Subcutaneous abdominal adipose tissue (tissue), 5 donors: ENCODE measurements at regions not wholly inside any gene's neighbourhood (a gene's known extent, or its start where the extent isn't known, plus 50 kb on each side); places are given as distances from the start of the nearest gene placed in this dataset.
"Not testable (repeated sequence)": the region's sequence is repeated elsewhere in the genome, so short reads cannot be mapped to it uniquely, and the experiment has no call there.

Experiments
- H3K27ac ChIP-seq: one replicate; pipeline ENCODE4 v1.7.0; 2013; ENCODE audit warnings: low read depth, mild to moderate bottlenecking, inconsistent platforms, low read length, moderate library complexity
- H3K27me3 ChIP-seq, 5 donors: one replicate each; pipeline ENCODE4 v1.7.0; 2013; ENCODE audit warnings: low read length in 5 of 5, inconsistent platforms in 1 of 5; ENCODE audit not compliant: control insufficient read depth in 5 of 5, insufficient read depth in 4 of 5
- H3K36me3 ChIP-seq, 5 donors: one replicate each; pipeline ENCODE4 v1.7.0; 2013; ENCODE audit warnings: low read length in 5 of 5; ENCODE audit not compliant: control insufficient read depth in 5 of 5, insufficient read depth in 5 of 5
- H3K4me1 ChIP-seq, 5 donors: one replicate each; pipeline ENCODE4 v1.7.0; 2013; ENCODE audit warnings: low read length in 5 of 5, mild to moderate bottlenecking in 3 of 5, moderate library complexity in 1 of 5; ENCODE audit not compliant: control insufficient read depth in 5 of 5, insufficient read depth in 5 of 5
- H3K4me3 ChIP-seq, 5 donors: one replicate each; pipeline ENCODE4 v1.7.0; 2013; ENCODE audit warnings: low read length in 5 of 5, low read depth in 1 of 5
- H3K9ac ChIP-seq, 5 donors: one replicate each; pipeline ENCODE4 v1.7.0; 2013; ENCODE audit warnings: low read length in 5 of 5, mild to moderate bottlenecking in 4 of 5, moderate library complexity in 3 of 5
- H3K9me3 ChIP-seq, 5 donors: one replicate each; pipeline ENCODE4 v1.7.0; 2013; ENCODE audit warnings: low read length in 5 of 5; ENCODE audit not compliant: control insufficient read depth in 5 of 5
- donor health status: healthy.
- donor health status: healthy.
- donor health status: healthy.
- donor health status: healthy.
- donor health status: healthy.

- Histone ChIP-seq H3K4me3 (no peak overlapping the region), H3K4me1 (peaks cover 0 to 13% (median 3%) of the 10 kb centered on the region in 5 donors), H3K9me3 (peaks cover 0 to 8% (median 2%) of the 10 kb centered on the region in 5 donors)
Measured at GRCh38 chr15:56797720-56798275, 64.5 kb upstream of the ZNF280D start.

GRCh38 chr15:56795502-56795901 is 62.2 kb upstream of the ZNF280D start:
- no peak overlapping the region for H3K4me3 ChIP-seq
- H3K4me1 ChIP-seq = peaks cover 0 to 13% (median 3%) of the 10 kb centered on the region in 5 donors
- no peak overlapping the region for H3K9ac ChIP-seq
- no peaks in the 10 kb centered on the region for H3K36me3 ChIP-seq
- H3K9me3 ChIP-seq = peaks cover 0 to 10% (median 4%) of the 10 kb centered on the region in 5 donors
- H3K27ac ChIP-seq = peak overlapping the region; percentile 1
- H3K27me3 ChIP-seq = no peaks in the 10 kb centered on the region

More at GRCh38 chr15:56797720-56798275, 64.5 kb upstream of the ZNF280D start:
- Histone ChIP-seq H3K27me3 (no peaks in the 10 kb centered on the region), H3K27ac (no peak overlapping the region), H3K36me3 (no peaks in the 10 kb centered on the region), H3K9ac (no peak overlapping the region)

GRCh38 chr15:56794553-56795329 is 61.4 kb upstream of the ZNF280D start:
- H3K4me1 ChIP-seq = peaks cover 0 to 13% (median 3%) of the 10 kb centered on the region in 5 donors
- H3K27ac ChIP-seq = peak overlapping the region; percentile 1
- peaks cover 0 to 10% (median 4%) of the 10 kb centered on the region in 5 donors for H3K9me3 ChIP-seq
- H3K4me3 ChIP-seq = no peak overlapping the region
- no peaks in the 10 kb centered on the region for H3K36me3 ChIP-seq
- H3K27me3 ChIP-seq = no peaks in the 10 kb centered on the region
- no peak overlapping the region for H3K9ac ChIP-seq

GRCh38 chr15:56794165-56794552 is 60.9 kb upstream of the ZNF280D start:
- Histone ChIP-seq H3K27me3 (no peaks in the 10 kb centered on the region), H3K4me1 (peaks cover 0 to 13% (median 3%) of the 10 kb centered on the region in 5 donors), H3K4me3 (no peak overlapping the region), H3K9ac (no peak overlapping the region), H3K36me3 (no peaks in the 10 kb centered on the region), H3K27ac (no peak overlapping the region), H3K9me3 (peaks cover 0 to 10% (median 4%) of the 10 kb centered on the region in 5 donors)

- Histone ChIP-seq H3K9ac (no peak overlapping the region), H3K27ac (no peak overlapping the region), H3K4me3 (no peak overlapping the region), H3K27me3 (no peaks in the 10 kb centered on the region), H3K36me3 (no peaks in the 10 kb centered on the region), H3K4me1 (peaks cover 0 to 13% (median 3%) of the 10 kb centered on the region in 5 donors), H3K9me3 (peaks cover 0 to 13% (median 4%) of the 10 kb centered on the region in 5 donors)
Measured at GRCh38 chr15:56792211-56792610, 58.9 kb upstream of the ZNF280D start.

- not testable (repeated sequence) for H3K36me3 ChIP-seq, H3K9ac ChIP-seq, H3K27ac ChIP-seq, H3K4me3 ChIP-seq, H3K27me3 ChIP-seq
- peaks cover 0 to 13% (median 4%) of the 10 kb centered on the region in 5 donors for H3K9me3 ChIP-seq
- H3K4me1 ChIP-seq = peaks cover 0 to 13% (median 3%) of the 10 kb centered on the region in 5 donors
Measured at GRCh38 chr15:56791521-56791920, 58.2 kb upstream of the ZNF280D start.

- Histone ChIP-seq H3K4me1 (no peaks in the 10 kb centered on the region), H3K9ac (no peak overlapping the region), H3K27me3 (no peaks in the 10 kb centered on the region), H3K36me3 (no peaks in the 10 kb centered on the region), H3K27ac (no peak overlapping the region), H3K9me3 (peaks cover 0 to 10% (median 3%) of the 10 kb centered on the region in 5 donors), H3K4me3 (no peak overlapping the region)
Measured at GRCh38 chr15:56788359-56788758, 55.0 kb upstream of the ZNF280D start.

- Histone ChIP-seq H3K27ac (no peak overlapping the region), H3K27me3 (no peaks in the 10 kb centered on the region), H3K9me3 (peaks cover 0 to 2% (median 0%) of the 10 kb centered on the region in 5 donors), H3K4me1 (no peaks in the 10 kb centered on the region), H3K9ac (no peak overlapping the region), H3K36me3 (no peaks in the 10 kb centered on the region), H3K4me3 (no peak overlapping the region)
Measured at GRCh38 chr15:56786966-56787365, 53.7 kb upstream of the ZNF280D start.

GRCh38 chr15:56783857-56784661 is 50.8 kb upstream of the ZNF280D start:
- no peak overlapping the region for H3K27ac ChIP-seq

More at GRCh38 chr15:56783857-56784661, 50.8 kb upstream of the ZNF280D start:
- Histone ChIP-seq H3K4me1 (no peaks in the 10 kb centered on the region), H3K9ac (no peak overlapping the region), H3K27me3 (no peaks in the 10 kb centered on the region), H3K4me3 (no peak overlapping the region), H3K36me3 (no peaks in the 10 kb centered on the region), H3K9me3 (peaks cover 0 to 2% (median 0%) of the 10 kb centered on the region in 5 donors)
